ENCODE measurements at regions not wholly inside any gene's neighbourhood (a gene's known extent, or its start where the extent isn't known, plus 50 kb on each side); places are given as distances from the start of the nearest gene placed in this dataset.

DNA sequence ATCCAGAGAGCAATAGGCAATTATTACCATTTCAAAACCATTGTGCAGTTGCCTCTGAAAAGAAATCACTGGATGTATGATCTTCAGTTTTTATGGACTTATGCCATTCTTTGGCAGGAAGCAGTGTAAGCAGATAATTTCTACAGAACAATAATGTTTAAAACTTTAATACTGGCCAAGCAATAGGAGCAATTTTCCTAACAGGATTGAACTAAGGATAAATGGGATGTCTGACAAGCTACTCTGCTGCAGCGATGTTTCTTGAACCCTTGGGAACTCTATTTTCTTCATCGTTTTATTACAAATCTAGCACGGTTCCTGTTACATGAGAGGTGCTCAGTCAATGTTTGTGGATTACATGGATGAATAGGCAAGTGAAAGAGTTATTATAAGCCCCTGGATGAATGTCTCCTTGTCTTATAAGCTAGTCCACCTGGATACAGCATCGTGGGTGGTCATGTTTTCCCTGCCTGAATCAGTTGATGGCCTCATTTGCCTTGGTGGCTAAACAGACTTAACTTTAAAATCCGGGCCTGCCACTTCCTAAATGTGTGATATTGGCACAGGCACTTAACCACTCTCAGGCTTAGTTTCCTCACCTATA lies 68.2 kb upstream of the MDM1 start:
- TF ChIP-seq, protein P1, sequence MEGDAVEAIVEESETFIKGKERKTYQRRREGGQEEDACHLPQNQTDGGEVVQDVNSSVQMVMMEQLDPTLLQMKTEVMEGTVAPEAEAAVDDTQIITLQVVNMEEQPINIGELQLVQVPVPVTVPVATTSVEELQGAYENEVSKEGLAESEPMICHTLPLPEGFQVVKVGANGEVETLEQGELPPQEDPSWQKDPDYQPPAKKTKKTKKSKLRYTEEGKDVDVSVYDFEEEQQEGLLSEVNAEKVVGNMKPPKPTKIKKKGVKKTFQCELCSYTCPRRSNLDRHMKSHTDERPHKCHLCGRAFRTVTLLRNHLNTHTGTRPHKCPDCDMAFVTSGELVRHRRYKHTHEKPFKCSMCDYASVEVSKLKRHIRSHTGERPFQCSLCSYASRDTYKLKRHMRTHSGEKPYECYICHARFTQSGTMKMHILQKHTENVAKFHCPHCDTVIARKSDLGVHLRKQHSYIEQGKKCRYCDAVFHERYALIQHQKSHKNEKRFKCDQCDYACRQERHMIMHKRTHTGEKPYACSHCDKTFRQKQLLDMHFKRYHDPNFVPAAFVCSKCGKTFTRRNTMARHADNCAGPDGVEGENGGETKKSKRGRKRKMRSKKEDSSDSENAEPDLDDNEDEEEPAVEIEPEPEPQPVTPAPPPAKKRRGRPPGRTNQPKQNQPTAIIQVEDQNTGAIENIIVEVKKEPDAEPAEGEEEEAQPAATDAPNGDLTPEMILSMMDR (IDR thresholded peaks at IDR 0.05), result no peak
- TF ChIP-seq POLR2AphosphoS5 (IDR thresholded peaks at IDR 0.05) (no peak), POLR2A (IDR thresholded peaks at IDR 0.05) (no peak)
